NCI-H2029 treated with DMSO at 0.1 percent for 48 hours (cell line): ENCODE measurements at regions not wholly inside any gene's neighbourhood (a gene's known extent, or its start where the extent isn't known, plus 50 kb on each side); places are given as distances from the start of the nearest gene placed in this dataset.
A peak's percentile ranks its signal among the peaks of the same experiment; 100 is the strongest.
"Not testable (repeated sequence)": the region's sequence is repeated elsewhere in the genome, so short reads cannot be mapped to it uniquely, and the experiment has no call there.

Source experiments
- DNase-seq: peaks from one replicate; lab custom pipeline; 2025; lab: John Stamatoyannopoulos, UW

GRCh38 chr5:1652873-1653697, 129.3 kb upstream of the LPCAT1 start:
- no peak for DNase-seq

GRCh38 chr5:1651971-1652872, 128.5 kb upstream of the LPCAT1 start:
- no peak for DNase-seq

- DNase-seq = no peak
Measured at GRCh38 chr5:1651250-1651649, 127.5 kb upstream of the LPCAT1 start.

- no peak for DNase-seq
Measured at GRCh38 chr5:1649554-1649953, 125.8 kb upstream of the LPCAT1 start.

DNA sequence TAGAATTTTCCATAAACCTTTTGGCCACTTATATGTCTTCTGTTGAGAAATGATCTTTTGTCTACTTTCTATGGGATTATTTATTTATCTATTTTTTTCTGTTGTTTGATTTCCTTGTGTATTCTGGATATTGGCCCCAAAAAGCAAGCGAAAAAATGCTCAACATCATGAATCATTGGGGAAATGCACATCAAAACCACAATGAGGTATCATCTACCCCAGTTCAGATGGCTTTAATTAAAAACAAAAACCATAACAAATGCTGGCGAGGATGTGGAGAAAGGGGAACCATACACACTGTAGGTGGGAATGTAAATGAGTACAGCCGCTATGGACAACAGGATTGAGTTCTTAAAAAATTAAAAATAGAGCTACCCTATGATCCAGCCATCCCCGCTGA, 125.0 kb upstream of the LPCAT1 start:
- no peak for DNase-seq

DNA sequence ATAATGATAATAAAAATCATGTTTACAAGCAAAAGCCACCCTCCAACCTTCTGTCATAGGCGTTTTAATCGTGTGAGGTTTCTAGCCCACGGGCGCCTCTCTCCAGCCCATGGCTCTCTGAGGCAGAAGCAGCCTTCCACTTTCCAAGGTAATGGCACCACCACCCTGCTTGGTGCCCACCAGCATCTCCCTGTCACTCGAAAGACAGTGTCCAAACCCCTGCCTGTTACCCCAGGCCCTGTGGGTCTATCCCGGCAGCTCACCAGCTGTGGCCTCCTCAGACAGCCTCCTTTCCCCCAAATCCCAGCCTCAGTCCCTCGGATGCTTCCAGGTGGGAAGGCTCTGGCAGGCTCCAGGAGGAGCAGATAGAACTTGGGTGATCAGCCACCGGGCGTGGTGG, 123.8 kb upstream of the LPCAT1 start:
- DNase-seq = no peak

DNA sequence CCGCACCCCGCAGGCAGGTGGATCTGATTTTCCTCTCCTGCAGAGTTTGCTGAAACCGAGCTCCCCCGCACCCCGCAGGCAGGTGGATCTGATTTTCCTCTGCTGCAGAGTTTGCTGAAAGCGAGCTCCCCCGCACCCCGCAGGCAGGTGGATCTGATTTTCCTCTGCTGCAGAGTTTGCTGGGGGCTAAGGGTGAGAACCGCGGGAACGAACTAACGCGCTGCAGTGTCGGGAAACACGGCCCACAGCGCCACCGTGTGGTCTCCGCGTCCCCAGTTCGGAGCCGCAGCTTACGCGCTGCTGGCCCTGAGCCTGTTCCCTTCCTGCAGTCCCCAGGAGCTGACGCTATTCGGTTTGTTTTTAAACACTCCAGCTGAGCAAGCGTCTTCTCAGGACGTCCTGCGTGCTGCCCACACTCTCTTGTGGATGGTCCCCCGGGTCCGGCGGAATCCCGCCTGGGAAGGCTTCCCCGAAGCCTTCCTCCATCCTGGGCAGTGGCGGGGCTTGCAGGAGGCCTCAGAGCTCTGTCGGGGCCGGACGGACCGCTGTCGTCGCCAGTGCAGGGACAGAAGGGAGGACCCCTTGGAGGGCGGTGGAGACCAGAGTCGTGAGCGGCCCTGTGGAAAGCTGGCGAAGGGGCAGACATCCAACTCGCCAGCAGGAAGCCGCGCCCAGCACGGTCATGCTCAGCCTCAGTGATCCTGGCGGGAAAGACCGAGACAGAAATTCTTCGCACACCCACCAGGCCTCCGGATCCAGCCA, 121.2 kb upstream of the LPCAT1 start:
- peak; percentile 50 for DNase-seq

- DNase-seq = not testable (repeated sequence)
Measured at GRCh38 chr5:1644393-1644809, 120.6 kb upstream of the LPCAT1 start.

- DNase-seq = no peak
Measured at GRCh38 chr5:1643651-1644392, 120.1 kb upstream of the LPCAT1 start.

GRCh38 chr5:1642621-1643061, 118.9 kb upstream of the LPCAT1 start:
- DNase-seq = no peak

DNA sequence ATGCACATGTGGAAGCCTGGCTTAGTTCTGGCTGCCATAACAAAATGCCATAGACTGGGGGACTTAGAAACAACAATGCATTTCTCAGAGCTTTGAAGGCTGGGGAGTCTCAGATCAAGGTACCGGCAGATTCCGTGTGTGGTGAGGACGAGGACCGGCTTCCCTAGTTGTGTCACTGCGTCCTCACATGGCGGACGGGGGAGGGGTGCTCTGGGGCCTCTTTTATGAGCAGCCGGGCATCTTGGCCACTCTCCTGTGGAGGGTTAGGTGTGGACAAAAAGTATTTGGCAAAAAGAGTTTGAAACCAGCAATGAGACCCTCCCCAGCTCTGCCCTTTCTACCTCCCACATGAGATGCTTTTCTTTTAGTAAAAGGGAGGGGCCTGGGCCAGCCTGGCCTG, 118.5 kb upstream of the LPCAT1 start:
- DNase-seq = no peak

DNA sequence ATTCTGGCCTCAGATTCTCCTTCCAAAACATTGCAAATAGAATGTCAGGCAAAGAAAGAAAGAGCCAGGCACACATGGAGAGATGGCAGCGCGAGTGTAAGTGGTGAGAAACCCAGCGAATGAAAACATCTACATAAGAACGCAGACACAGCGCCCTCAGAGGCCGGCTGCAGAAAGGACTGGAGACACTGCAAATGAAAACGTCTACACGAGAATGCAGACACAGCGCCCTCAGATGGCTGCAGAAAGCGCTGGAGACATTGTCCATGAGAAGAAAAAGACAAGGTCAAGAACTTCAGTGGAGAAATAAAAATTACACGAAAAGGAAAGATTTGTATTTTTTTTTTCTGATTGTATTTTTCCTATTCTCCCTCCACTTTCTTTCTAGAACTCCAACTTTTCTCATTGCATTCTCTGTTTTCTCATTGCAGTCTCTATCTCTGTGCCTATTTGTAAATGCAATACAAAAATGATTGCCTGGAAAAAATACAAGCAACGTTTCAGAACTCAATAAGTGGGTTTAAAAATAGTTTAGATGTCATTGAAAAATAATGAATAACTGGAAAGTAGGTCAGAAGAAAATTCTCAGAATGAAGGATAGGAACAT, 117.9 kb upstream of the LPCAT1 start:
- peak; percentile 63 for DNase-seq

DNA sequence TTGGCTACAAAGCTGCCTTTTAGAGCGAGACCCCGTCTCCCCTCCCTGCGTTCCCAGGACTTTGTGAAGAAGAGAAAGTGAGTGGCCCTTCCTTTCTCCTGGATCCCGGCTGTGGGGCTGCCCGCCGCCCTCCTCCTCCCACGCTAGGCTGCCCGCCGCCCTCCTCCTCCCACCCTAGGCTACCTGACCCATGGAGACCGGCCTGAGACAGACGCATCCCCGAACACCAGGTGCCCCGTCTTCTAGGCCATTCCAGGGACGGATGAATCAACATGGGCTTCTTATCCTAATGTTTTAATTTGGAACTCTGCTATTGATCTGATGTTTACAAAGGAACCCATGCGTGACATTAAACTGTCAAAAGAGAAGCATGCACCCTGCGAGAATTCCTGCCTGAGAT, 117.3 kb upstream of the LPCAT1 start:
- no peak for DNase-seq

DNA sequence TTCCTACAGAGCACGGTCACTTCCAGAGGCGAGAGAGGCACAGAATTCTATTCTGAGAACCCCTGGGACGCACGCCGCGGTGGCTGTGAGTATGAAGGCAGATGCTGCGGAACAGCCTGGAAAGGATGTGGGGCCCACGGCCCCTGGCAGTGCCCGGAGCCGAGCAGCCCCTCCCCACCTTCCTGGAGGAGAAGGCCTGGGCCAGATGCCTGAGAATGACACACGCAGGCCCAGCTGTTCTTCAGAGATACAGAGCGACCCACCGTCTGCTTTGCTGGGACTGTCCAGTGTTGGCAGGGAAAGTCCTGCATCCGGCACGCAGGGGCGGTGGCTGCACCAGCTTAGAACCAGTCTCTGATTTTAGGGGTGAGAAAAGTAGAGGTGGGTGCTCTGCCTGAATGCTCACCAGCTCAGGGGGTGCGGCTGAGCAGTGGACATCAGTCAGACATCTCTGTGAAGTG, 116.7 kb upstream of the LPCAT1 start:
- no peak for DNase-seq

- no peak for DNase-seq
Measured at GRCh38 chr5:1639757-1640156, 116.0 kb upstream of the LPCAT1 start.

GRCh38 chr5:1638658-1639400, 115.1 kb upstream of the LPCAT1 start:
- DNase-seq = no peak

GRCh38 chr5:1637639-1638481, 114.1 kb upstream of the LPCAT1 start:
- no peak for DNase-seq

DNA sequence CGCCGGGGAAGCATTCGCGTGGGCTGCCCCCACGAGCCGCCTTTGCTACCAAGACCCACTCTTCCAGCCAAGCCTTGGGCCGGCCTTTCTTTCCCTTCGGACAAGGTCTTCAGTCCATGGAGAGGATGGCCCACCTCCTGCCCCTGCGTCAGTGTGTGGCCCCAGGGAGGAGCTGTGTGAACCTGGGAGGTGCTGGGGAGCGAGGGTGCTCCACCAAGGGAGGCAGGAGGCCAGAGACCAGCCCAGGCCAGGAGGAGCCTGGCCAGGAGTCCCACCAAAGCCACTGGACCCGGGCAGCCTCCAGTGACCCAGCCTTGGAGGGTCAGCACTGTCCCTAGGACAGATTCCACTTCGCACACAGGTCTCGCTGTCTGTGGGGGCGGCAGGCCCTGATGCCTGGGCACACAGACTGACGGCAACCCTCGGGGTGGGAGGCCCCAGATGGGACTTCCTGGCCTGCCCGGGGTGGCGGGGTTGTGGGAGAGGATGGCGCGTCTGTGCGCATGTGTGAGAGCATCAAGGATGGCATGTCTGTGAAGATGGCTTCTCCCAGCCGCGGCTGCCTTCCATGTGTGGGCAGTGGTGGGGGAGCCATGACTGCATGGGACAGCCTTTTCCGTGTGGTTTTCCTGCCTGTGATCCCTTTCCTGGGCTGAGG, 113.3 kb upstream of the LPCAT1 start:
- no peak for DNase-seq
